Tibial nerve (tissue), 4 donors: ENCODE measurements at regions not wholly inside any gene's neighbourhood (a gene's known extent, or its start where the extent isn't known, plus 50 kb on each side); places are given as distances from the start of the nearest gene placed in this dataset.
A peak's percentile ranks its signal among the peaks of the same experiment; 100 is the strongest.

Experiments
- DNase-seq, 2 donors: peaks; one replicate each; pipeline ENCODE4 v3.0.0-alpha.2; 2019; ENCODE audit warnings: low spot score in 2 of 2
- H3K27ac ChIP-seq, 4 donors: fragments of 200-600 bp; sonication (generic) in 3 of 4; one replicate each; pipeline ENCODE4 v1.5.1; 2017 to 2019; ENCODE audit warnings: mild to moderate bottlenecking in 1 of 4
- H3K27me3 ChIP-seq, 2 donors: fragments of 200-600 bp; sonication (generic) in 1 of 2; one replicate each; pipeline versions ENCODE4 v1.5.1 to v1.6.0; 2017 to 2019
- H3K36me3 ChIP-seq, 3 donors: fragments of 200-600 bp; sonication (generic); one replicate each; pipeline ENCODE4 v1.5.1; 2018 to 2019
- H3K4me1 ChIP-seq, 4 donors: fragments of 200-600 bp; sonication (generic) in 3 of 4; one replicate each; pipeline ENCODE4 v1.5.1; 2017 to 2019
- H3K4me3 ChIP-seq, 4 donors: fragments of 200-600 bp; sonication (generic) in 3 of 4; one replicate each; pipeline ENCODE4 v1.5.1; 2017 to 2019; ENCODE audit warnings: mild to moderate bottlenecking in 1 of 4, moderate library complexity in 1 of 4
- H3K9me3 ChIP-seq, 4 donors: fragments of 200-600 bp; sonication (generic) in 3 of 4; one replicate each; pipeline ENCODE4 v1.5.1; 2017 to 2019
- CTCF ChIP-seq, 5 experiments: fragments of 200-600 bp in 3 of 5; fragments of 450-650 bp in 2 of 5; sonication (generic) in 3 of 5; IDR thresholded peaks; one replicate each; pipeline ENCODE4 v1.5.1; 2016 to 2019; ENCODE audit warnings: antibody characterized with exemption in 5 of 5, mild to moderate bottlenecking in 3 of 5, moderate library complexity in 2 of 5
- EP300 ChIP-seq, 2 donors: sonication (generic); formaldehyde crosslinking; IDR thresholded peaks; one replicate each; pipeline ENCODE4 v1.6.1; 2017; ENCODE audit warnings: antibody characterized with exemption in 2 of 2, mild to moderate bottlenecking in 1 of 2
- POLR2A ChIP-seq, 2 donors: fragments of 450-650 bp; IDR thresholded peaks; one replicate each; pipeline ENCODE4 v1.6.1; 2017; ENCODE audit warnings: antibody characterized with exemption in 2 of 2, mild to moderate bottlenecking in 2 of 2, moderate library complexity in 2 of 2
- WGBS, 2 donors: methylation state at CpG; one replicate each; pipeline ENCODE4 v1.1.5; 2018; 5-methylcytosine and 5-hydroxymethylcytosine counted together

DNA sequence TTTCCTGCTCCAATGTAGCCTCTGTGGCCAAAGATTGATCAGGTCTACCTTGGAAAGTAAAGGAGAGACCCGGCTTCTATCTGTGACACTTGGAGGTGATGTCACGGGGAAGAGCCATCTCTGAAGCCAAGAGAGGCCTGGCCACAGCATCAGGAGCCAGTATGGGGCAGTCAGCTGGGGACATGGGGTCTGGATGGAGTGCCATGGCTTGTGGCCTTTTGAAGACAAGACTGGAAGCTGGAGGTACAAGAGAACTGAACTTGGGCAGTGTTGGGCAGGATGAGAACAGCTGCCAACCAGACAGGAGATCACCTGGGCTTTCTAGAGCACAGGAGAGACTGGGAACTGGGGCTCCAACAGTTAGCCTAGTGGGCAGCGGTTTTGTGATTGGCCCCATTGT, 190.7 kb downstream of the TENT4A start:
- no peaks in the 10 kb centered on the region for H3K9me3 ChIP-seq
- H3K27ac ChIP-seq = no peak overlapping the region
- no peak for DNase-seq
- peaks cover 0 to 10% (median 0%) of the 10 kb centered on the region in 4 donors for H3K4me1 ChIP-seq
- H3K27me3 ChIP-seq = no peaks in the 10 kb centered on the region
- no peak overlapping the region for H3K4me3 ChIP-seq
- no peaks in the 10 kb centered on the region for H3K36me3 ChIP-seq
- 64 to 66% methylated on average over 3 of the region's 3 CpGs for WGBS, 2 donors
- TF ChIP-seq EP300 (IDR thresholded peaks at IDR 0.05) = no peak
- TF ChIP-seq POLR2A (IDR thresholded peaks at IDR 0.05) = no peak
- TF ChIP-seq CTCF (IDR thresholded peaks at IDR 0.05) = no peak

DNA sequence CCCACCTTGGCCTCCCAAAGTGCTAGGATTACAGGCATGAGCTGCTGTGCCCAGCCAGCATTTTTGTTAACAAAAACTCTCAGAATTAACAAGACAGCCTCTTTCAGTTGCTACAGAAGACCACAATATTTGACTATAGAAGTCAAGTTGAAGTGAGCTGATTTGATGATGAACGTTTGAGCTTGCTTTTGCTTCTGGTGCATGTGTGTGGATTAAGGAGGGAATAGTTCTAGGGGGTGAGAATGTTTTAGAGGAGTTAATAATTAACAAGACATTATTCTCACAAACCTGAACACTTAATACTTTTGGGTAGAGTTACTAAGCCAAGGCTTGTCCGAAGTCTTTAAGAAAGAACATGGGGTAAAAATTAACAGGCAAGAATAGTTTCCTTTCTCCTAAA, 191.6 kb downstream of the TENT4A start:
- H3K4me1 ChIP-seq = peaks cover 0 to 10% (median 0%) of the 10 kb centered on the region in 4 donors
- no peaks in the 10 kb centered on the region for H3K9me3 ChIP-seq
- H3K36me3 ChIP-seq = no peaks in the 10 kb centered on the region
- H3K27ac ChIP-seq = peak overlapping the region in 1 of 4 donors; percentile 32
- no peak overlapping the region for H3K4me3 ChIP-seq
- WGBS, 2 donors = 38 to 44% methylated on average over 2 of the region's 2 CpGs
- no peak for DNase-seq
- TF ChIP-seq POLR2A (IDR thresholded peaks at IDR 0.05) (no peak), CTCF (IDR thresholded peaks at IDR 0.05) (no peak), EP300 (IDR thresholded peaks at IDR 0.05) (no peak)
- H3K27me3 ChIP-seq = no peaks in the 10 kb centered on the region

GRCh38 chr5:6905423-6905822, 192.2 kb downstream of the TENT4A start:
- 56 to 67% methylated on average over 8 of the region's 8 CpGs for WGBS, 2 donors
- Histone ChIP-seq H3K4me1 (peaks cover 0 to 10% (median 0%) of the 10 kb centered on the region in 4 donors), H3K9me3 (no peaks in the 10 kb centered on the region), H3K27me3 (no peaks in the 10 kb centered on the region), H3K27ac (peak overlapping the region in 2 of 4 donors; percentile 32 to 59), H3K36me3 (no peaks in the 10 kb centered on the region), H3K4me3 (no peak overlapping the region)
- DNase-seq = peak; percentile 17 to 32
- no peak for TF ChIP-seq POLR2A (IDR thresholded peaks at IDR 0.05)
- TF ChIP-seq CTCF (IDR thresholded peaks at IDR 0.05) = no peak
- TF ChIP-seq EP300 (IDR thresholded peaks at IDR 0.05) = no peak

DNA sequence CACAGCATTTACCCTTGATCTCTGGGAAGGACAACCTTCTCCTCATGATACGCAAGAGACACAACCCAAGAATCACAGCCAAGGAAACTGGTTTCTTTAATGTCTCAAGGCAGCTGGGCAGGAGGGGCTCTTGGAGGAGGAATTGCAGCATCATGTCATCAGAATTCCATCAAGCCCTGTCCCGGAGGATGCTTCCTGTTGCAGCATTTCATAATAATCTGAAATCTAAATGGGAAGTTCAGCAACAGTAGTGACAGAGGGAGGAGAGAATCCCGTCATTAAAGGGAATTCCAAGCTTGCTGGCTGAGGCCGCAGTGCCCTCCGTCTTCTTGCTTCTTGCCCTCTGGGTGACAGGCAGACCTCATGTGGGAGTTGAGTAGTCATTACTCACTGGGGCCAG, 192.7 kb downstream of the TENT4A start:
- peak in 1 of 2 donors; percentile 57 for DNase-seq
- Histone ChIP-seq H3K27ac (peak overlapping the region in 1 of 4 donors; percentile 56), H3K4me3 (no peak overlapping the region), H3K27me3 (no peaks in the 10 kb centered on the region), H3K9me3 (no peaks in the 10 kb centered on the region), H3K4me1 (peaks cover 0 to 10% (median 0%) of the 10 kb centered on the region in 4 donors), H3K36me3 (no peaks in the 10 kb centered on the region)
- WGBS, 2 donors = 50 to 65% methylated on average over 5 of the region's 5 CpGs
- TF ChIP-seq CTCF (IDR thresholded peaks at IDR 0.05) (no peak), EP300 (IDR thresholded peaks at IDR 0.05) (peak in 1 of 2 donors; percentile 48)

DNA sequence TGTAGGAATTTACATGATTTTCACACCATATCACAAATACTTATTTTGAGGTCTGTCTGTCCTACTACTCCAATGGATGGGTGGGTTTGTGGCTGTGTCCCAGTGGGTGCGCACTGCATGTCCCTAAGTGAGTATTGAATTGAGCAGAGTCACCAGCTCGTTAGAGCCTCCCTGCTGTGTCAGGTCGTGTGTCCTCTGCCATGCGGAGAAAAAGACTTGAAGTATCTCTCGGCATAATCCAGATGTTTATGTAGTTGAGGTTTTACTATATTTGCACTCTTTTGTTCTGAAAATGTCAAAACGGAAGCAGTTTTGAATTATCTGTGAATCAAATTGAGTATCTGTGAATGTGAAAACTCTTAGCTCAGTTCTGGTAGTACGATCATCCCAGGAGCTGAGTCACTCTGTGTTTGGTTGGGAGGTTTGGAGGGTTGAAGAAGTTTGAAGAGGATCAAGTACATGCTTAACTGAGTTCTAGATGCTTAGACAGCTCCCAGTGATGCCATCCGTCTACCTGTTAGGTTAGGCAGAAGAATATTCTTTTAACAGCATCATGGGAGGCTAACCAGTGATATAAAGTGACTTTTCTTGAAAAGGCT, 194.2 kb downstream of the TENT4A start:
- DNase-seq = no peak
- no peak overlapping the region for H3K27ac ChIP-seq
- 75 to 76% methylated on average over 8 of the region's 8 CpGs for whole genome bisulfite sequencing, 2 donors
- no peaks in the 10 kb centered on the region for H3K27me3 ChIP-seq
- H3K4me1 ChIP-seq = peaks cover 0 to 10% (median 0%) of the 10 kb centered on the region in 4 donors
- no peaks in the 10 kb centered on the region for H3K36me3 ChIP-seq
- H3K4me3 ChIP-seq = no peak overlapping the region
- TF ChIP-seq POLR2A (IDR thresholded peaks at IDR 0.05) = no peak
- H3K9me3 ChIP-seq = no peaks in the 10 kb centered on the region
